GM23338 (cell line): ENCODE measurements at regions not wholly inside any gene's neighbourhood (a gene's known extent, or its start where the extent isn't known, plus 50 kb on each side); places are given as distances from the start of the nearest gene placed in this dataset.

ENCODE experiments used
- ATAC-seq: fragments of 200-7000 bp; cut with Tn5 transposase; 3 replicates; pipeline ENCODE4 v1.9.1; 2020
- DNase-seq: peaks from one replicate; pipeline ENCODE4 v3.0.0-alpha.2; 2015; ENCODE audit warnings: low spot score
- H2AFZ ChIP-seq: fragments of 200-600 bp; sonication (generic); 2 replicates; pipeline ENCODE4 v1.8.0; 2016; ENCODE audit warnings: antibody characterized with exemption, mild to moderate bottlenecking, moderate library complexity
- H3F3A ChIP-seq: fragments of 200-600 bp; sonication (generic); replicated peaks from 2 replicates; pipeline ENCODE4 v1.8.0; 2017; ENCODE audit warnings: antibody characterized with exemption, mixed run types, low read depth
- H3K27ac ChIP-seq: fragments of 200-600 bp; sonication (generic); 2 replicates; pipeline ENCODE4 v1.6.1; 2016; ENCODE audit warnings: low read depth
- H3K27me3 ChIP-seq: fragments of 200-600 bp; sonication (generic); 2 replicates; pipeline ENCODE4 v1.8.0; 2016; ENCODE audit warnings: mild to moderate bottlenecking, mixed run types, moderate library complexity; ENCODE audit not compliant: insufficient read depth
- H3K36me3 ChIP-seq: fragments of 200-600 bp; sonication (generic); 2 replicates; pipeline ENCODE4 v1.8.0; 2016; ENCODE audit warnings: mild to moderate bottlenecking; ENCODE audit not compliant: insufficient read depth
- H3K4me1 ChIP-seq: fragments of 200-600 bp; sonication (generic); 2 replicates; pipeline ENCODE4 v1.8.0; 2016; ENCODE audit warnings: mild to moderate bottlenecking, moderate library complexity; ENCODE audit not compliant: insufficient read depth
- H3K4me2 ChIP-seq: fragments of 200-600 bp; sonication (generic); 2 replicates; pipeline ENCODE4 v1.7.1; 2017; ENCODE audit warnings: mixed run types
- H3K4me3 ChIP-seq: fragments of 200-600 bp; sonication (generic); 2 replicates; pipeline ENCODE4 v1.6.1; 2016; ENCODE audit warnings: mixed run types
- H3K79me2 ChIP-seq: fragments of 200-600 bp; sonication (generic); replicated peaks from 2 replicates; pipeline ENCODE4 v1.8.0; 2017; ENCODE audit warnings: mild to moderate bottlenecking; ENCODE audit not compliant: insufficient read depth
- H3K9me2 ChIP-seq: fragments of 200-600 bp; sonication (generic); 2 replicates; pipeline ENCODE4 v1.8.0; 2017; ENCODE audit not compliant: insufficient read depth
- H4K20me1 ChIP-seq: fragments of 200-600 bp; sonication (generic); replicated peaks from 2 replicates; pipeline ENCODE4 v1.8.0; 2017; ENCODE audit warnings: mild to moderate bottlenecking; ENCODE audit not compliant: insufficient read depth
- H3K27ac Mint-ChIP-seq: 2 replicates; pipeline ENCODE4 v1.8.0; 2020; ENCODE audit warnings: inconsistent platforms, mild to moderate bottlenecking, moderate library complexity, mixed read lengths
- H3K27me3 Mint-ChIP-seq: 3 replicates; pipeline ENCODE4 v1.8.0; 2022; ENCODE audit warnings: low read depth, mild to moderate bottlenecking, moderate library complexity, mixed read lengths, inconsistent platforms; ENCODE audit not compliant: insufficient read depth, poor library complexity
- H3K36me3 Mint-ChIP-seq: 3 replicates; pipeline ENCODE4 v1.8.0; 2021; ENCODE audit warnings: low read depth, mild to moderate bottlenecking, inconsistent platforms, moderate library complexity, mixed read lengths
- H3K4me1 Mint-ChIP-seq: 3 replicates; pipeline ENCODE4 v1.8.0; 2020; ENCODE audit warnings: mild to moderate bottlenecking, inconsistent platforms, mixed read lengths
- H3K4me3 Mint-ChIP-seq: 3 replicates; pipeline ENCODE4 v1.8.0; 2021; ENCODE audit warnings: moderate library complexity, mild to moderate bottlenecking, inconsistent platforms, mixed read lengths
- H3K9me3 Mint-ChIP-seq: 3 replicates; pipeline ENCODE4 v1.8.0; 2020; ENCODE audit warnings: moderate library complexity, mild to moderate bottlenecking, inconsistent platforms, mixed read lengths
- CREB1 ChIP-seq: fragments of 250-450 bp; sonication (Bioruptor Pico); IDR thresholded peaks from 2 replicates; pipeline ENCODE4 v1.5.0; 2020; ENCODE audit warnings: low read depth, mild to moderate bottlenecking, moderate library complexity
- EZH2 ChIP-seq: fragments of 200-600 bp; sonication (generic); IDR thresholded peaks from one replicate; pipeline ENCODE4 v1.8.0; 2017; ENCODE audit warnings: antibody characterized with exemption, mild to moderate bottlenecking, low read depth; ENCODE audit not compliant: unreplicated experiment
- EZH2phosphoT487 ChIP-seq: fragments of 200-600 bp; sonication (generic); IDR thresholded peaks from one replicate; pipeline ENCODE4 v1.8.1; 2018; ENCODE audit warnings: antibody characterized with exemption; ENCODE audit not compliant: unreplicated experiment
- JUNB ChIP-seq: IDR thresholded peaks from one replicate; pipeline ENCODE4 v1.6.1; 2016; ENCODE audit warnings: antibody characterized with exemption; ENCODE audit not compliant: unreplicated experiment
- NANOG ChIP-seq: IDR thresholded peaks from 2 replicates; pipeline ENCODE4 v1.6.1; 2016; ENCODE audit warnings: antibody characterized with exemption, borderline replicate concordance
- POLR2AphosphoS5 ChIP-seq: IDR thresholded peaks from 2 replicates; pipeline ENCODE4 v1.6.1; 2016; ENCODE audit warnings: antibody characterized with exemption, low read depth
- STAT1 ChIP-seq: IDR thresholded peaks from one replicate; pipeline ENCODE4 v1.6.1; 2016; ENCODE audit warnings: antibody characterized with exemption; ENCODE audit not compliant: unreplicated experiment
- ZNF114 ChIP-seq: fragments of 250-450 bp; sonication (Bioruptor Pico); IDR thresholded peaks from 2 replicates; pipeline ENCODE4 v1.5.0; 2020; ENCODE audit warnings: mild to moderate bottlenecking, moderate library complexity
- ZNF331 ChIP-seq: fragments of 250-450 bp; sonication (Bioruptor Pico); IDR thresholded peaks from 2 replicates; pipeline ENCODE4 v1.5.0; 2020; ENCODE audit warnings: low read depth, mild to moderate bottlenecking, moderate library complexity
- TF ChIP-seq, protein P1 (sequence below): IDR thresholded peaks from 2 replicates; pipeline ENCODE4 v1.6.1; 2016; ENCODE audit warnings: antibody characterized with exemption
- TF ChIP-seq, protein P2 (sequence below), 2 experiments: fragments of 200-600 bp in 1 of 2; sonication (generic) in 1 of 2; conservative IDR thresholded peaks; 2 replicates each; pipeline versions ENCODE4 v1.5.1 to v1.6.1; 2016 to 2017; ENCODE audit warnings: antibody characterized with exemption in 2 of 2, low read depth in 2 of 2, mild to moderate bottlenecking in 2 of 2, moderate library complexity in 1 of 2
- TF ChIP-seq, protein P3 (sequence below): fragments of 250-450 bp; sonication (Bioruptor Pico); IDR thresholded peaks from 2 replicates; pipeline ENCODE4 v1.5.0; 2020; ENCODE audit warnings: mild to moderate bottlenecking, moderate library complexity
- TF ChIP-seq, protein P4 (sequence below): IDR thresholded peaks from one replicate; pipeline ENCODE4 v1.6.1; 2018; ENCODE audit warnings: antibody characterized with exemption; ENCODE audit not compliant: unreplicated experiment

DNA sequence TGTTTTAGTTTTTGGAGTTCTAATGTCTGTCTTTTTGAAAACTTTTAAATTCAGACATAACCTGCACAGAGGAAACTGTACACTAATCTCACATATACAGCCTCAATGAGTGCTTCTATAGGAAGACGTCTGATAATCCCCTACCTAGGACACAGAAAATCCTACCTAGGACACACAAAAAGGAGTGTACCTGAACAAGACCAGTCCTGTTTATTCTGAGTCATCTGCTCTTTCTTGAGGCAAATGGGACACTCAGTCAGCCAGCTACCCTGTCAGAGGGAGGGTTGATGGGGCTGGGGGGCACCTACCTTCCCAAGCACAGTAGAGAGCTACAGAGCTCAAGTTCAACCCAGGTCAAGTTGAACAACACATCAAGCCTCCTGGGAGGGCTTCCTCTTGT lies 346.6 kb upstream of the NCAM1 start:
- Histone ChIP-seq H3K4me3 (no peak overlapping the region), H3K36me3 (no peaks in the 10 kb centered on the region), H3K27ac (no peak overlapping the region), H3K4me1 (peaks cover 10% of the 10 kb centered on the region; the same call in 1 of the 2 replicates), H3F3A (no peaks in the 10 kb centered on the region), H3K27me3 (no peaks in the 10 kb centered on the region), H3K79me2 (no peaks in the 10 kb centered on the region), H3K9me2 (peaks cover 3% of the 10 kb centered on the region; the same call in 1 of the 2 replicates), H3K4me2 (no peak overlapping the region), H4K20me1 (no peaks in the 10 kb centered on the region), H2AFZ (no peak overlapping the region)
- peaks cover 17% of the 10 kb centered on the region for H3K4me1 Mint-ChIP-seq
- no peak for ATAC-seq
- H3K36me3 Mint-ChIP-seq, result no peaks in the 10 kb centered on the region
- no peak overlapping the region for H3K27ac Mint-ChIP-seq
- no peaks in the 10 kb centered on the region for H3K27me3 Mint-ChIP-seq
- TF ChIP-seq, protein P1, sequence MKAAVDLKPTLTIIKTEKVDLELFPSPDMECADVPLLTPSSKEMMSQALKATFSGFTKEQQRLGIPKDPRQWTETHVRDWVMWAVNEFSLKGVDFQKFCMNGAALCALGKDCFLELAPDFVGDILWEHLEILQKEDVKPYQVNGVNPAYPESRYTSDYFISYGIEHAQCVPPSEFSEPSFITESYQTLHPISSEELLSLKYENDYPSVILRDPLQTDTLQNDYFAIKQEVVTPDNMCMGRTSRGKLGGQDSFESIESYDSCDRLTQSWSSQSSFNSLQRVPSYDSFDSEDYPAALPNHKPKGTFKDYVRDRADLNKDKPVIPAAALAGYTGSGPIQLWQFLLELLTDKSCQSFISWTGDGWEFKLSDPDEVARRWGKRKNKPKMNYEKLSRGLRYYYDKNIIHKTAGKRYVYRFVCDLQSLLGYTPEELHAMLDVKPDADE, result no peak
- TF ChIP-seq ZNF331 (CRISPR knock-in tag), result no peak
- TF ChIP-seq JUNB, result no peak
- TF ChIP-seq EZH2phosphoT487, result no peak
- no peak for TF ChIP-seq NANOG
- no peak for TF ChIP-seq CREB1
- TF ChIP-seq POLR2AphosphoS5, result no peak
- TF ChIP-seq, protein P2, sequence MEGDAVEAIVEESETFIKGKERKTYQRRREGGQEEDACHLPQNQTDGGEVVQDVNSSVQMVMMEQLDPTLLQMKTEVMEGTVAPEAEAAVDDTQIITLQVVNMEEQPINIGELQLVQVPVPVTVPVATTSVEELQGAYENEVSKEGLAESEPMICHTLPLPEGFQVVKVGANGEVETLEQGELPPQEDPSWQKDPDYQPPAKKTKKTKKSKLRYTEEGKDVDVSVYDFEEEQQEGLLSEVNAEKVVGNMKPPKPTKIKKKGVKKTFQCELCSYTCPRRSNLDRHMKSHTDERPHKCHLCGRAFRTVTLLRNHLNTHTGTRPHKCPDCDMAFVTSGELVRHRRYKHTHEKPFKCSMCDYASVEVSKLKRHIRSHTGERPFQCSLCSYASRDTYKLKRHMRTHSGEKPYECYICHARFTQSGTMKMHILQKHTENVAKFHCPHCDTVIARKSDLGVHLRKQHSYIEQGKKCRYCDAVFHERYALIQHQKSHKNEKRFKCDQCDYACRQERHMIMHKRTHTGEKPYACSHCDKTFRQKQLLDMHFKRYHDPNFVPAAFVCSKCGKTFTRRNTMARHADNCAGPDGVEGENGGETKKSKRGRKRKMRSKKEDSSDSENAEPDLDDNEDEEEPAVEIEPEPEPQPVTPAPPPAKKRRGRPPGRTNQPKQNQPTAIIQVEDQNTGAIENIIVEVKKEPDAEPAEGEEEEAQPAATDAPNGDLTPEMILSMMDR (conservative IDR thresholded peaks at IDR 0.05; ENCODE audit: low read depth in 2 of 2), result no peak
- no peak for TF ChIP-seq STAT1
- no peak for TF ChIP-seq ZNF114
- TF ChIP-seq, protein P3, sequence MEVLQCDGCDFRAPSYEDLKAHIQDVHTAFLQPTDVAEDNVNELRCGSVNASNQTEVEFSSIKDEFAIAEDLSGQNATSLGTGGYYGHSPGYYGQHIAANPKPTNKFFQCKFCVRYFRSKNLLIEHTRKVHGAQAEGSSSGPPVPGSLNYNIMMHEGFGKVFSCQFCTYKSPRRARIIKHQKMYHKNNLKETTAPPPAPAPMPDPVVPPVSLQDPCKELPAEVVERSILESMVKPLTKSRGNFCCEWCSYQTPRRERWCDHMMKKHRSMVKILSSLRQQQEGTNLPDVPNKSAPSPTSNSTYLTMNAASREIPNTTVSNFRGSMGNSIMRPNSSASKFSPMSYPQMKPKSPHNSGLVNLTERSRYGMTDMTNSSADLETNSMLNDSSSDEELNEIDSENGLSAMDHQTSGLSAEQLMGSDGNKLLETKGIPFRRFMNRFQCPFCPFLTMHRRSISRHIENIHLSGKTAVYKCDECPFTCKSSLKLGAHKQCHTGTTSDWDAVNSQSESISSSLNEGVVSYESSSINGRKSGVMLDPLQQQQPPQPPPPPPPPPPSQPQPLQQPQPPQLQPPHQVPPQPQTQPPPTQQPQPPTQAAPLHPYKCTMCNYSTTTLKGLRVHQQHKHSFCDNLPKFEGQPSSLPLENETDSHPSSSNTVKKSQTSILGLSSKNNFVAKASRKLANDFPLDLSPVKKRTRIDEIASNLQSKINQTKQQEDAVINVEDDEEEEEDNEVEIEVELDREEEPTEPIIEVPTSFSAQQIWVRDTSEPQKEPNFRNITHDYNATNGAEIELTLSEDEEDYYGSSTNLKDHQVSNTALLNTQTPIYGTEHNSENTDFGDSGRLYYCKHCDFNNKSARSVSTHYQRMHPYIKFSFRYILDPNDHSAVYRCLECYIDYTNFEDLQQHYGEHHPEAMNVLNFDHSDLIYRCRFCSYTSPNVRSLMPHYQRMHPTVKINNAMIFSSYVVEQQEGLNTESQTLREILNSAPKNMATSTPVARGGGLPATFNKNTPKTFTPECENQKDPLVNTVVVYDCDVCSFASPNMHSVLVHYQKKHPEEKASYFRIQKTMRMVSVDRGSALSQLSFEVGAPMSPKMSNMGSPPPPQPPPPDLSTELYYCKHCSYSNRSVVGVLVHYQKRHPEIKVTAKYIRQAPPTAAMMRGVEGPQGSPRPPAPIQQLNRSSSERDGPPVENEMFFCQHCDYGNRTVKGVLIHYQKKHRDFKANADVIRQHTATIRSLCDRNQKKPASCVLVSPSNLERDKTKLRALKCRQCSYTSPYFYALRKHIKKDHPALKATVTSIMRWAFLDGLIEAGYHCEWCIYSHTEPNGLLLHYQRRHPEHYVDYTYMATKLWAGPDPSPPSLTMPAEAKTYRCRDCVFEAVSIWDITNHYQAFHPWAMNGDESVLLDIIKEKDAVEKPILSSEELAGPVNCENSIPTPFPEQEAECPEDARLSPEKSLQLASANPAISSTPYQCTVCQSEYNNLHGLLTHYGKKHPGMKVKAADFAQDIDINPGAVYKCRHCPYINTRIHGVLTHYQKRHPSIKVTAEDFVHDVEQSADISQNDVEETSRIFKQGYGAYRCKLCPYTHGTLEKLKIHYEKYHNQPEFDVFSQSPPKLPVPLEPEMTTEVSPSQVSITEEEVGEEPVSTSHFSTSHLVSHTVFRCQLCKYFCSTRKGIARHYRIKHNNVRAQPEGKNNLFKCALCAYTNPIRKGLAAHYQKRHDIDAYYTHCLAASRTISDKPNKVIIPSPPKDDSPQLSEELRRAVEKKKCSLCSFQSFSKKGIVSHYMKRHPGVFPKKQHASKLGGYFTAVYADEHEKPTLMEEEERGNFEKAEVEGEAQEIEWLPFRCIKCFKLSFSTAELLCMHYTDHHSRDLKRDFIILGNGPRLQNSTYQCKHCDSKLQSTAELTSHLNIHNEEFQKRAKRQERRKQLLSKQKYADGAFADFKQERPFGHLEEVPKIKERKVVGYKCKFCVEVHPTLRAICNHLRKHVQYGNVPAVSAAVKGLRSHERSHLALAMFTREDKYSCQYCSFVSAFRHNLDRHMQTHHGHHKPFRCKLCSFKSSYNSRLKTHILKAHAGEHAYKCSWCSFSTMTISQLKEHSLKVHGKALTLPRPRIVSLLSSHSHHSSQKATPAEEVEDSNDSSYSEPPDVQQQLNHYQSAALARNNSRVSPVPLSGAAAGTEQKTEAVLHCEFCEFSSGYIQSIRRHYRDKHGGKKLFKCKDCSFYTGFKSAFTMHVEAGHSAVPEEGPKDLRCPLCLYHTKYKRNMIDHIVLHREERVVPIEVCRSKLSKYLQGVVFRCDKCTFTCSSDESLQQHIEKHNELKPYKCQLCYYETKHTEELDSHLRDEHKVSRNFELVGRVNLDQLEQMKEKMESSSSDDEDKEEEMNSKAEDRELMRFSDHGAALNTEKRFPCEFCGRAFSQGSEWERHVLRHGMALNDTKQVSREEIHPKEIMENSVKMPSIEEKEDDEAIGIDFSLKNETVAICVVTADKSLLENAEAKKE, result no peak
- TF ChIP-seq, protein P4, sequence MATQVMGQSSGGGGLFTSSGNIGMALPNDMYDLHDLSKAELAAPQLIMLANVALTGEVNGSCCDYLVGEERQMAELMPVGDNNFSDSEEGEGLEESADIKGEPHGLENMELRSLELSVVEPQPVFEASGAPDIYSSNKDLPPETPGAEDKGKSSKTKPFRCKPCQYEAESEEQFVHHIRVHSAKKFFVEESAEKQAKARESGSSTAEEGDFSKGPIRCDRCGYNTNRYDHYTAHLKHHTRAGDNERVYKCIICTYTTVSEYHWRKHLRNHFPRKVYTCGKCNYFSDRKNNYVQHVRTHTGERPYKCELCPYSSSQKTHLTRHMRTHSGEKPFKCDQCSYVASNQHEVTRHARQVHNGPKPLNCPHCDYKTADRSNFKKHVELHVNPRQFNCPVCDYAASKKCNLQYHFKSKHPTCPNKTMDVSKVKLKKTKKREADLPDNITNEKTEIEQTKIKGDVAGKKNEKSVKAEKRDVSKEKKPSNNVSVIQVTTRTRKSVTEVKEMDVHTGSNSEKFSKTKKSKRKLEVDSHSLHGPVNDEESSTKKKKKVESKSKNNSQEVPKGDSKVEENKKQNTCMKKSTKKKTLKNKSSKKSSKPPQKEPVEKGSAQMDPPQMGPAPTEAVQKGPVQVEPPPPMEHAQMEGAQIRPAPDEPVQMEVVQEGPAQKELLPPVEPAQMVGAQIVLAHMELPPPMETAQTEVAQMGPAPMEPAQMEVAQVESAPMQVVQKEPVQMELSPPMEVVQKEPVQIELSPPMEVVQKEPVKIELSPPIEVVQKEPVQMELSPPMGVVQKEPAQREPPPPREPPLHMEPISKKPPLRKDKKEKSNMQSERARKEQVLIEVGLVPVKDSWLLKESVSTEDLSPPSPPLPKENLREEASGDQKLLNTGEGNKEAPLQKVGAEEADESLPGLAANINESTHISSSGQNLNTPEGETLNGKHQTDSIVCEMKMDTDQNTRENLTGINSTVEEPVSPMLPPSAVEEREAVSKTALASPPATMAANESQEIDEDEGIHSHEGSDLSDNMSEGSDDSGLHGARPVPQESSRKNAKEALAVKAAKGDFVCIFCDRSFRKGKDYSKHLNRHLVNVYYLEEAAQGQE, result no peak
- TF ChIP-seq EZH2, result no peak
- no peaks in the 10 kb centered on the region for H3K9me3 Mint-ChIP-seq
- H3K4me3 Mint-ChIP-seq, result no peak overlapping the region
- no peak for DNase-seq
